Thymus (tissue), 11 donors: ENCODE measurements at regions not wholly inside any gene's neighbourhood (a gene's known extent, or its start where the extent isn't known, plus 50 kb on each side); places are given as distances from the start of the nearest gene placed in this dataset.

ENCODE experiments used
- DNase-seq, 9 donors: peaks; one replicate each; pipeline ENCODE4 v3.0.0-alpha.2; 2013; ENCODE audit warnings: low spot score in 9 of 9, low read depth in 6 of 9, missing footprints in 1 of 9
- H3K27ac ChIP-seq, 2 donors: one replicate each; pipeline ENCODE4 v1.5.1; 2013; ENCODE audit warnings: control low read depth in 1 of 2, low read depth in 1 of 2, low read length in 1 of 2, mild to moderate bottlenecking in 1 of 2, moderate library complexity in 1 of 2
- H3K27me3 ChIP-seq, 2 donors: one replicate each; pipeline ENCODE4 v1.5.1; 2013; ENCODE audit warnings: low read length in 1 of 2; ENCODE audit not compliant: control insufficient read depth in 2 of 2, insufficient read depth in 1 of 2
- H3K36me3 ChIP-seq, 2 donors: one replicate each; pipeline ENCODE4 v1.5.1; 2013; ENCODE audit warnings: low read length in 1 of 2, mild to moderate bottlenecking in 1 of 2, moderate library complexity in 1 of 2; ENCODE audit not compliant: control insufficient read depth in 2 of 2, insufficient read depth in 2 of 2
- H3K4me1 ChIP-seq, 2 donors: one replicate each; pipeline ENCODE4 v1.5.1; 2013; ENCODE audit warnings: low read length in 2 of 2; ENCODE audit not compliant: control insufficient read depth in 2 of 2, insufficient read depth in 2 of 2
- H3K4me3 ChIP-seq, 2 donors: one replicate each; pipeline ENCODE4 v1.5.1; 2013; ENCODE audit warnings: low read length in 2 of 2, control low read depth in 1 of 2, mild to moderate bottlenecking in 1 of 2
- H3K9me3 ChIP-seq, 2 donors: one replicate each; pipeline ENCODE4 v1.5.1; 2013; ENCODE audit warnings: low read length in 1 of 2, mild to moderate bottlenecking in 1 of 2; ENCODE audit not compliant: control insufficient read depth in 2 of 2, insufficient read depth in 1 of 2
- WGBS: extraction: QIAGEN DNeasy Blood & Tissue Kit; methylation state at CpG from one replicate; pipeline ENCODE4 v1.1.7; 2013; 5-methylcytosine and 5-hydroxymethylcytosine counted together
- donor health status: healthy.

DNA sequence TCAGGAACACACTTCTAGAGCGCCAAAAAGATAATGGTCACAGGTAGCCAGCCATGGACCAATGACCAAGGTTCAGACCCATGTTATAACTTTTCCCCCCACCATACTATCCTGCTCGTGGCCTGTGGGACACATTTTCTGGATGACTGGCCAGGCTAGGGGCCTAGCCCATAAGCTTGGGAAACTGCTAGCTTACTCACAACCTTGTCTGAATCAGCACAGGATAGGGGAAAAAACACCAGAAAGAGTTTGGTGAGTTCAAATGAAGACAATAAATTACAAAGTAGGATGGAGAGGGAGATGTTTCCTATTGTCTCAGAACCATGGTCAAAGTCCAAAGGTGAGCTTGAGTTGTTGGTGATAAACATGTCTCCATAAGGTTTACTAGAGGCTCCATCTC, 156.3 kb upstream of the CCDC68 start:
- Histone ChIP-seq H3K9me3 (no peaks in the 10 kb centered on the region), H3K27ac (no peak overlapping the region), H3K4me1 (no peaks in the 10 kb centered on the region), H3K36me3 (no peaks in the 10 kb centered on the region), H3K27me3 (no peaks in the 10 kb centered on the region), H3K4me3 (no peak overlapping the region)
- 92% methylated on average over 2 of the region's 2 CpGs for WGBS
- DNase-seq = no peak

DNA sequence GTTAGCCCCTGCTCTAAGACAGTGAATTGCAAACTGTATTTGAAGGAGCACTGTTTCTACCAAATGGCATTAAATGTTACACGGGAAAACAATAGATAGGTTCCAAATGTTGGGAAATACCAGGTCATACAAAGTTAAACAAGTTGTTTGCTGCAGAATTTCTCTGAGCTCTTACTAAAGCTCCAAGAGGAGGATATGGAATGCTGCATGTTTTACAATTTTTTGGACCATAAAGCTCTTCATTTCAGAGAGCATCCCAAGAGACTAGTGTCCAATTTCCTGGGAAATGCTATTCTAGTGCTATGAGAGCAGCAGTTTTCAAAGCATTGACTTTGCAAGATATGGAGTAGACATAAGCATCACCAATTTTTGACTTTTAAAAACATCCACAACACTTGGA, 155.6 kb upstream of the CCDC68 start:
- Histone ChIP-seq H3K4me1 (no peaks in the 10 kb centered on the region), H3K9me3 (no peaks in the 10 kb centered on the region), H3K27me3 (no peaks in the 10 kb centered on the region), H3K27ac (no peak overlapping the region), H3K36me3 (no peaks in the 10 kb centered on the region), H3K4me3 (no peak overlapping the region)
- WGBS = 91% methylated on average over 1 of the region's 1 CpG
- no peak for DNase-seq

DNA sequence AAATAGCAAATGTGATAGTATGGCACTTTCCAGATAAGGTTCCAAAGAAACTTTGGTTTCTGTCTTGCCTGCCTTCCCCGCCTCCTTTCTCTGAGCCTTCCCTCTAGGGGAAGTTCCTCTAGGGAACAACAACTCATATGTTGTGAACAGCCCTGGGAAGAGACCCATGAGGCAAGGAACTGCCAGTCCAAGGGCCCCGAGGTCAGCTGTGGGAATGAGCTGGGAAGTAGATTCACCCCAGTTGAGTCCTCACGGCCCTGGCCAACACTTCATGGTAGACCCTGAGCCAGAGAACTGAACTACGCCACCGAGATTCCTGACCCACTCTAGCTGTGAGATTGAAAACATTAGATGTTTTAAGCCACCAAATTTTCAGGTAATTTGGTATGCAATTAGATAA, 154.5 kb upstream of the CCDC68 start:
- Histone ChIP-seq H3K36me3 (no peaks in the 10 kb centered on the region), H3K9me3 (no peaks in the 10 kb centered on the region), H3K27me3 (no peaks in the 10 kb centered on the region), H3K4me3 (no peak overlapping the region), H3K4me1 (no peaks in the 10 kb centered on the region), H3K27ac (no peak overlapping the region)
- 95% methylated on average over 5 of the region's 5 CpGs for WGBS
- no peak for DNase-seq

DNA sequence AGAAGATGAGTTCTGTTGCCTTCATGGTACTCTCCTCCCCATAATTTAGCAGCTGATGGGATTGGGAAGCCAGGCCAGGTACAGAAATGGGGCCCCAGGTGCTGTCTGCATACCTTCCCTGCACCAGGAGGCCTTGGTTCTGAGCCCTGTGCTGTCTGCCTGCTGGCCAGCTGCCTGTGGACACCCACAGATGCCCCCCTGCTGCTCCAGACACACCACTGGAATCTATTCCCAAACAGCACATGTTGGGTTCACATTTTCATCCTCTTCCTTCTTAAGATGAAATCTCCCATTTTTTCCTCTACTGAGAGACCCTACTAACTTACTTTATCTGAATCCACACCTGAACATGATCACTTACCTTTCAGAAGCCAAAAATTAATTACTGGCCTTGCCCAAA, 152.0 kb upstream of the CCDC68 start:
- H3K36me3 ChIP-seq = no peaks in the 10 kb centered on the region
- H3K4me3 ChIP-seq = no peak overlapping the region
- no peak overlapping the region for H3K27ac ChIP-seq
- H3K27me3 ChIP-seq = no peaks in the 10 kb centered on the region
- DNase-seq = no peak
- no peaks in the 10 kb centered on the region for H3K9me3 ChIP-seq
- no peaks in the 10 kb centered on the region for H3K4me1 ChIP-seq

DNA sequence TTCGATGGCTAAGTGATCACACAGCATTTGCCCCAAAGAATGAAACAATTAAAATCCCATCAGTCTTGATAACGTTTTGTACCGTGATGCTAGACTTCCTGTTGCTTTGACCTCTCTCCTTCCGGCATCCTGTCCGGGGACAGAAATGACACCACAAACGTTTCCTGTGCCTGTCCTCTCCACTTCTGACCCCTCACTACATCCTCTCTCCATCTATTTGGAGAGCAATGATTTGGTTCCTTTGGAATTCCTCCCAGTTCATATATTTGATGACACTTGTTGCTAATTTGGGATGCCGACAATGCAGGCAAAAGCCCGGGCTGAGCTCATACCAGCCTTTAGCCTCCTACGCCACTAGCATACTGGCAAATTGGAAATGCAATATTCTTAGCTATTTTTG, 151.2 kb upstream of the CCDC68 start:
- H3K4me1 ChIP-seq = no peaks in the 10 kb centered on the region
- no peaks in the 10 kb centered on the region for H3K36me3 ChIP-seq
- no peaks in the 10 kb centered on the region for H3K9me3 ChIP-seq
- H3K4me3 ChIP-seq = no peak overlapping the region
- H3K27me3 ChIP-seq = no peaks in the 10 kb centered on the region
- 49% methylated on average over 9 of the region's 9 CpGs for WGBS
- no peak overlapping the region for H3K27ac ChIP-seq
- DNase-seq = no peak

DNA sequence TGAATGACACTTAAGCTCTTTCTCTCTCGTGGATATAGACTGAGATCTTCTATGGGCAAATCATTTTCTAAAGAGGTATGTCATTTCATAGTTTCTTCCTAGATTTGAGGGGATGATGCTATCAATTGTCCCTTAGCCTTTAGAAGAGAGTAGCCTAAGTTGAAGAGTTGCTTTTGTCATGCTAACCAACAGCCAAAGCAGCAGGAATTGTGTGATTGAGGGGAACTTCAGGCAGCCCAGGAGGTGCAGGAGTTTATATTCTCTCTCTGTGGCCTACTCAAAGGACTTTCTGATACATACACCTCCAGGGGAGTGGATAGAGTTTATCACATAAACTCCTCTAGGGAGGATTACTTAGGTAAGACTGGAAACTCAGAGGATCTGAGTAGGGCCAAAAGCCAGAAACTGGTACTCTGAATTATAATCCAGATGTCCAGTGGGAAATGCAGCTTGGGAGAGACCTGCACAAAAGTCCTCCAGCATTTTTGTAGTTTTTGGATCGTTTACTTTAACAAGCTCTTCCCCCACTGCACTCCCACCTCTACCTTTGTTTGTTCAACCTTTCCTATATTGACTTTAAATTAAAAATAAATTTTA, 150.7 kb upstream of the CCDC68 start:
- H3K9me3 ChIP-seq = no peaks in the 10 kb centered on the region
- WGBS = 83% methylated on average over 2 of the region's 2 CpGs
- H3K27ac ChIP-seq = no peak overlapping the region
- H3K4me3 ChIP-seq = no peak overlapping the region
- no peaks in the 10 kb centered on the region for H3K4me1 ChIP-seq
- H3K27me3 ChIP-seq = no peaks in the 10 kb centered on the region
- no peak for DNase-seq
- H3K36me3 ChIP-seq = no peaks in the 10 kb centered on the region

DNA sequence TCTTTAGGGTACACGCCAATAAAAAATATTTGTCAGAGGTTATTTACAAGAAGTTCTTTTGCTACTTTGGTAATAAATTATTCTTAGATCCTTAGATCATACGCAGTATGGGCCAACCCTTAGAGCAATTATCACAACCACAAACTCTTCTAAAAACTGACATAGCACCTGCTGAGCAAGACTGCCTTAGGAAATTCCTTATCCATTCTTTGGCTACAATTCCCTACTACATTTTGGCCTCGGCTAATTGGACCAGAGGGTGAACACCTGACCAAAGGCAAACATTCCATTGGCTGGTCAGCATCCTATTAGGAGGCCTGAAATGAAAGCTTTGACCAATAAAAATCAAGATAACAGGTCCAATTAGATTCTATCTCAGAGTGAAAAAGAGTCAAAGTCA, 147.6 kb upstream of the CCDC68 start:
- H3K36me3 ChIP-seq = no peaks in the 10 kb centered on the region
- DNase-seq = no peak
- H3K4me3 ChIP-seq = no peak overlapping the region
- H3K27me3 ChIP-seq = no peaks in the 10 kb centered on the region
- no peak overlapping the region for H3K27ac ChIP-seq
- H3K9me3 ChIP-seq = no peaks in the 10 kb centered on the region
- H3K4me1 ChIP-seq = no peaks in the 10 kb centered on the region
- 94% methylated on average over 3 of the region's 3 CpGs for WGBS

DNA sequence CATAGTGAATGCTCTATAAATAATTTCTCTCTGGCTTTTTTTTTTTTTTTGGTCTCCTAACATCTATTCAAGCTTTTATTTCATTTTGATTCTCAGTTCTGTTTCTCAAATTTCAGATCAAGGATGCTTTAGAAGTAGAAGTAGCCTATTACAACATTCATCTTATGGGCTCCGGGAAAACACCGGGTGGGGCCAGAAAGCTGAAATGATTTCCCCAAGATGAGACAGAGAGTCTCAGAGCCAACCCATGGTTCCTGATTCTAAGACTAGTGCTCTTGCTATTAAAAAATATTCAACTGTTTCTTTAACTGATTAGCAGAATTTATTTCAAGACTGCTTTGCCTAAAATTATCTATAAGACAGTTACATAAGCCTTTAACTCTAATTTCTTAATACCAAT, 147.2 kb upstream of the CCDC68 start:
- Histone ChIP-seq H3K4me1 (no peaks in the 10 kb centered on the region), H3K9me3 (no peaks in the 10 kb centered on the region), H3K27ac (no peak overlapping the region), H3K36me3 (no peaks in the 10 kb centered on the region), H3K27me3 (no peaks in the 10 kb centered on the region), H3K4me3 (no peak overlapping the region)
- DNase-seq = no peak
- WGBS = 93% methylated on average over 2 of the region's 2 CpGs

DNA sequence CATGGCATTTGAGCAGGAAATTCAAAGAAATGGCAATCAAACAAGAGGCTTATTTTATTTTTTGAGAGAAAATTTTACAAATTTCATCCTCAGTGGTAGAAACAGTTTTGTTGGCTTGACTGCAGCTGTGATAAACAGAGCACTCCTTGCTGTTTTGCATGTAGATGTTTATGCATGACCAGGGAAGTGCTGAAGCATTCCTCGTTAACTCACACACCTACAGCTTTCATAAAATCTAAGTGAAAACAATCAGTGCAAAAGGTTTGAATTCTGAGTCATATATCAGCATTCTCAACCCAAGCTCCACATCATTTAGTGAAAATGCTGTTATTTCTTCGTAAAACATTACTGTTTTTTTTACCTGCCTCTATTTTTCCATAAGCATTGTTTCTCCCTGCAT, 146.6 kb upstream of the CCDC68 start:
- H3K4me3 ChIP-seq = no peak overlapping the region
- no peak overlapping the region for H3K27ac ChIP-seq
- H3K36me3 ChIP-seq = no peaks in the 10 kb centered on the region
- H3K4me1 ChIP-seq = no peaks in the 10 kb centered on the region
- H3K9me3 ChIP-seq = no peaks in the 10 kb centered on the region
- no peaks in the 10 kb centered on the region for H3K27me3 ChIP-seq
- WGBS = 92% methylated on average over 2 of the region's 2 CpGs
- DNase-seq = no peak

DNA sequence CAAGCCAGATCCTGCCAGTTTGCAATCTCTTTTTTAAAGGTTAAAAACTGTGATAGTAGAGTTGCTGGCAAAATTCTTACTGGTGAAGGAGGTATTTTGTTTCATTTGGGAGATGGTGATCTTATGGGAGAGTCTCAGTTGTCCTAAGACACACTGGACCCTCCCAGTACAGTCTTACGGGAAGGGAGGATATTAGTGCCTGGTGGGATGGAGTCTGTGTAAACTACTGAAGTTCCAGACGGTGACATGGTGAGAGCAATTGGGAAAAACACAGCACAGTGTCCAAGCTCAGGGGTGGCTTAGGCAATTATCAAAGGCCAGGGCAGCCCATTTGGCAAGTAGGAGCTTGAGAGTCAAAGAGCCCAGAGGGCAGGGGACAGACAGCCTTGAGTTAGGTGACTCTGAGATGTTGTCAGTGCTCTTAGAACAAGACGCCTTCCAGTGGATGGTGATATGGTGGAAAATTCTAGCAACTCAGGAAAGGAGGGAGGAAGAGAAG, 143.7 kb upstream of the CCDC68 start:
- no peaks in the 10 kb centered on the region for H3K9me3 ChIP-seq
- WGBS = 91% methylated on average over 3 of the region's 3 CpGs
- no peak overlapping the region for H3K4me3 ChIP-seq
- no peaks in the 10 kb centered on the region for H3K4me1 ChIP-seq
- no peak for DNase-seq
- no peaks in the 10 kb centered on the region for H3K36me3 ChIP-seq
- no peaks in the 10 kb centered on the region for H3K27me3 ChIP-seq
- no peak overlapping the region for H3K27ac ChIP-seq
